Gastrocnemius medialis (tissue), 4 donors: ENCODE measurements at regions not wholly inside any gene's neighbourhood (a gene's known extent, or its start where the extent isn't known, plus 50 kb on each side); places are given as distances from the start of the nearest gene placed in this dataset.

Experiments
- ATAC-seq, 2 donors: fragments of 150-250 bp; one replicate each; pipeline ENCODE4 v1.9.1; 2016
- DNase-seq, 2 donors: peaks; one replicate each; pipeline ENCODE4 v3.0.0-alpha.2; 2019
- H3K27ac ChIP-seq, 4 donors: fragments of 200-600 bp; sonication (generic); 1 replicate in 1 of 4; 2 replicates in 3 of 4; pipeline ENCODE4 v1.5.1; 2016 to 2018; ENCODE audit warnings: mild to moderate bottlenecking in 2 of 4, moderate library complexity in 1 of 4
- H3K27me3 ChIP-seq, 3 donors: fragments of 200-600 bp; sonication (generic) in 2 of 3; 1 replicate in 1 of 3; 2 replicates in 2 of 3; pipeline versions ENCODE4 v1.5.1 to v1.6.0; 2016 to 2019; ENCODE audit warnings: mild to moderate bottlenecking in 1 of 3, moderate library complexity in 1 of 3
- H3K36me3 ChIP-seq, 2 donors: fragments of 200-600 bp; sonication (generic) in 1 of 2; one replicate each; pipeline ENCODE4 v1.5.1; 2017 to 2018
- H3K4me1 ChIP-seq, 2 donors: fragments of 200-600 bp; sonication (generic) in 1 of 2; one replicate each; pipeline ENCODE4 v1.5.1; 2016 to 2017; ENCODE audit warnings: mild to moderate bottlenecking in 2 of 2
- H3K4me3 ChIP-seq, 4 donors: fragments of 200-600 bp; sonication (generic) in 3 of 4; 1 replicate in 1 of 4; 2 replicates in 3 of 4; pipeline ENCODE4 v1.5.1; 2016 to 2019; ENCODE audit warnings: mild to moderate bottlenecking in 2 of 4
- H3K9me3 ChIP-seq, 3 donors: fragments of 200-600 bp; sonication (generic) in 2 of 3; 1 replicate in 1 of 3; 2 replicates in 2 of 3; pipeline ENCODE4 v1.5.1; 2016 to 2019
- CTCF ChIP-seq, 5 experiments: fragments of 450-650 bp in 3 of 5; fragments of 200-600 bp in 2 of 5; sonication (generic) in 2 of 5; IDR thresholded peaks in 4 of 5; conservative IDR thresholded peaks in 1 of 5; 1 replicate in 4 of 5; 2 replicates in 1 of 5; pipeline ENCODE4 v1.5.1; 2016 to 2019; ENCODE audit warnings: antibody characterized with exemption in 5 of 5, mild to moderate bottlenecking in 3 of 5, moderate library complexity in 3 of 5
- POLR2A ChIP-seq, 2 donors: fragments of 450-650 bp; IDR thresholded peaks; one replicate each; pipeline ENCODE4 v1.6.1; 2017; ENCODE audit warnings: antibody characterized with exemption in 2 of 2, mild to moderate bottlenecking in 2 of 2, moderate library complexity in 2 of 2
- in situ Hi-C, 4 donors: fragments of 200-750 bp; cut with MboI; loops; one replicate each; pipeline versions ENCODE4 v1.15.0 to v1.8.0; 2017; ENCODE audit warnings: low sequenced_read_pairs in 4 of 4
- intact Hi-C: fragments of 100-400 bp; cut with DNase I; formaldehyde crosslinking; loops from one replicate; pipeline ENCODE4 v1.15.1; 2023; ENCODE audit warnings: low total_unique reads

- ATAC-seq, result peak; percentile 63 to 78
- TF ChIP-seq CTCF (IDR thresholded peaks at IDR 0.05 in 4 of 5, conservative IDR thresholded peaks at IDR 0.05 in 1 of 5) (peak; percentile 38 to 65 (median 45)), POLR2A (IDR thresholded peaks at IDR 0.05) (no peak)
- Histone ChIP-seq H3K4me3 (no peak overlapping the region), H3K27me3 (no peaks in the 10 kb centered on the region), H3K27ac (no peak overlapping the region), H3K9me3 (no peaks in the 10 kb centered on the region), H3K36me3 (no peaks in the 10 kb centered on the region), H3K4me1 (peaks cover 7 to 10% of the 10 kb centered on the region in 2 donors)
- in situ Hi-C loops, result loop anchor here in 2 of 4 donors (25.0 kb wide), 1 partner anchor 596 kb away; no protein-coding TSS in a partner anchor
- peak in 1 of 2 donors; percentile 35 for DNase-seq
- intact Hi-C loops, result loop anchor here (2.0 kb wide), 1 partner anchor 587 kb away; no protein-coding TSS in a partner anchor
Observed at GRCh38 chr2:226215902-226216503, 583.6 kb downstream of the IRS1 start.

GRCh38 chr2:226213717-226214116 is 585.9 kb downstream of the IRS1 start:
- Histone ChIP-seq H3K9me3 (no peaks in the 10 kb centered on the region), H3K4me3 (no peak overlapping the region), H3K4me1 (peaks cover 8 to 10% of the 10 kb centered on the region in 2 donors), H3K27ac (no peak overlapping the region), H3K27me3 (no peaks in the 10 kb centered on the region), H3K36me3 (no peaks in the 10 kb centered on the region)
- TF ChIP-seq POLR2A (IDR thresholded peaks at IDR 0.05) (no peak), CTCF (IDR thresholded peaks at IDR 0.05 in 4 of 5, conservative IDR thresholded peaks at IDR 0.05 in 1 of 5) (no peak)
- intact Hi-C loops (no loop called here), in situ Hi-C loops (loop anchor here in 2 of 4 donors (25.0 kb wide), 1 partner anchor 599 kb away; no protein-coding TSS in a partner anchor)
- DNase-seq (no peak), ATAC-seq (no peak)

GRCh38 chr2:226211439-226211838 is 588.2 kb downstream of the IRS1 start:
- in situ Hi-C loops (loop anchor here in 2 of 4 donors (25.0 kb wide), 1 partner anchor 601 kb away; no protein-coding TSS in a partner anchor), intact Hi-C loops (no loop called here)
- no peaks in the 10 kb centered on the region for H3K27me3 ChIP-seq
- H3K4me1 ChIP-seq, result peaks cover 8 to 10% of the 10 kb centered on the region in 2 donors
- no peak for DNase-seq
- TF ChIP-seq CTCF (IDR thresholded peaks at IDR 0.05 in 4 of 5, conservative IDR thresholded peaks at IDR 0.05 in 1 of 5) (no peak), POLR2A (IDR thresholded peaks at IDR 0.05) (no peak)
- no peak overlapping the region for H3K27ac ChIP-seq
- no peaks in the 10 kb centered on the region for H3K9me3 ChIP-seq
- ATAC-seq, result no peak
- H3K36me3 ChIP-seq, result no peaks in the 10 kb centered on the region
- H3K4me3 ChIP-seq, result no peak overlapping the region

- no peak for TF ChIP-seq CTCF (IDR thresholded peaks at IDR 0.05 in 4 of 5, conservative IDR thresholded peaks at IDR 0.05 in 1 of 5)
Observed at GRCh38 chr2:226208726-226209125, 590.9 kb downstream of the IRS1 start.

More at GRCh38 chr2:226208726-226209125, 590.9 kb downstream of the IRS1 start:
- intact Hi-C loops, result no loop called here
- peaks cover 8 to 10% of the 10 kb centered on the region in 2 donors for H3K4me1 ChIP-seq
- no peaks in the 10 kb centered on the region for H3K27me3 ChIP-seq
- no peak for ATAC-seq
- no peak for DNase-seq
- H3K27ac ChIP-seq, result peak overlapping the region in 1 of 4 donors; percentile 7
- in situ Hi-C loops, result loop anchor here in 2 of 4 donors (25.0 kb wide), 1 partner anchor 604 kb away; no protein-coding TSS in a partner anchor
- H3K36me3 ChIP-seq, result no peaks in the 10 kb centered on the region
- H3K9me3 ChIP-seq, result no peaks in the 10 kb centered on the region
- H3K4me3 ChIP-seq, result no peak overlapping the region
